Prostate gland (tissue), 2 donors: ENCODE measurements at regions not wholly inside any gene's neighbourhood (a gene's known extent, or its start where the extent isn't known, plus 50 kb on each side); places are given as distances from the start of the nearest gene placed in this dataset.
"Not testable (repeated sequence)": the region's sequence is repeated elsewhere in the genome, so short reads cannot be mapped to it uniquely, and the experiment has no call there.

Experiments used
- POLR2A ChIP-seq: fragments of 450-650 bp; IDR thresholded peaks from one replicate; pipeline ENCODE4 v1.6.1; 2016; ENCODE audit warnings: antibody characterized with exemption, mild to moderate bottlenecking
- POLR2AphosphoS5 ChIP-seq: sonication (generic); formaldehyde crosslinking; IDR thresholded peaks from one replicate; pipeline ENCODE4 v1.6.1; 2017; ENCODE audit warnings: antibody characterized with exemption
- TF ChIP-seq, protein P1 (sequence below), 4 experiments: fragments of 200-600 bp in 2 of 4; fragments of 450-650 bp in 2 of 4; sonication (generic) in 2 of 4; IDR thresholded peaks; 1 replicate in 3 of 4; 2 replicates in 1 of 4; pipeline ENCODE4 v1.5.1; 2016 to 2019; ENCODE audit warnings: antibody characterized with exemption in 4 of 4, mild to moderate bottlenecking in 2 of 4, moderate library complexity in 2 of 4

- TF ChIP-seq POLR2AphosphoS5, POLR2A: not testable (repeated sequence)
- TF ChIP-seq, protein P1, sequence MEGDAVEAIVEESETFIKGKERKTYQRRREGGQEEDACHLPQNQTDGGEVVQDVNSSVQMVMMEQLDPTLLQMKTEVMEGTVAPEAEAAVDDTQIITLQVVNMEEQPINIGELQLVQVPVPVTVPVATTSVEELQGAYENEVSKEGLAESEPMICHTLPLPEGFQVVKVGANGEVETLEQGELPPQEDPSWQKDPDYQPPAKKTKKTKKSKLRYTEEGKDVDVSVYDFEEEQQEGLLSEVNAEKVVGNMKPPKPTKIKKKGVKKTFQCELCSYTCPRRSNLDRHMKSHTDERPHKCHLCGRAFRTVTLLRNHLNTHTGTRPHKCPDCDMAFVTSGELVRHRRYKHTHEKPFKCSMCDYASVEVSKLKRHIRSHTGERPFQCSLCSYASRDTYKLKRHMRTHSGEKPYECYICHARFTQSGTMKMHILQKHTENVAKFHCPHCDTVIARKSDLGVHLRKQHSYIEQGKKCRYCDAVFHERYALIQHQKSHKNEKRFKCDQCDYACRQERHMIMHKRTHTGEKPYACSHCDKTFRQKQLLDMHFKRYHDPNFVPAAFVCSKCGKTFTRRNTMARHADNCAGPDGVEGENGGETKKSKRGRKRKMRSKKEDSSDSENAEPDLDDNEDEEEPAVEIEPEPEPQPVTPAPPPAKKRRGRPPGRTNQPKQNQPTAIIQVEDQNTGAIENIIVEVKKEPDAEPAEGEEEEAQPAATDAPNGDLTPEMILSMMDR (IDR thresholded peaks at IDR 0.05): not testable (repeated sequence)
These were observed 617.9 kb downstream of the KCTD12 start for GRCh38 chr13:76268307-76268706.
